ENCODE measurements at regions not wholly inside any gene's neighbourhood (a gene's known extent, or its start where the extent isn't known, plus 50 kb on each side); places are given as distances from the start of the nearest gene placed in this dataset.

DNA sequence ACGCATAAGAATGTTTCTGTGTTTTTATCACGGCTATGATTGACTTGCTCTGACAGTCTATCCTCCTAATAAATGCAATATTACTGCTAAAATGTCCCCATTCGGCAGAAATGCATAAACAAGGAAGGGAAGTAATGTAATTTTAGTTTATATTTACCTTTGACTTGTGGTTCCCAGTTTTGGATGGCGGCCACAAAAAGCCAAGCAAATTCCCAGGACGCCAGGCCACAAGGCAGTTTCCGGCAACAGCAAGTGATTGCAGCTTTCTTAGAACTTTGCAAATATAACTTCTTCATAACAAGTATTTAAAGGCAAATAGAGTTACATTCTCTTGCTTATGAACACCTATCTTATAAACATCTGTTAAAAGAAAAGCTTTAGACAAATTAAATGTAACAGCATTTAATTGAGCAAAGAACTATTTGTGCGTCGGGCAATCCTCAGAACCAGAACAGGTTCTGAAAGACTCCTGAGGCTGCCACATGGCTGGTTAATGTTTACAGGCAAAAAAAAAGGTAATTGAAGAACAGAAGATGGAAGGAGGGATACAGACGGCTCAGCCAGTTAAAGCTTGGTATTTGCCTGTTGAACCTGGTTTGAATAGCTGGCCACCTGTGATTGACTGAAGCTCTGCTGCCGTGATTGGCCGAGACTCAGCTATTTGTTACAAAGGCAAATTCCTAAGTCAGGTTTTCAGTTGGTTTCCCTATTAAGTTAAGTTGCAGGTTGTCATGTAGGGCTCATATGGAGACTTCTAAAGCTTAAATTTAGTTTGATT, 80.8 kb downstream of the C21orf91 start:
- Histone ChIP-seq H3K27me3 (ENCODE audit: control insufficient read depth, insufficient read depth) (no peaks in the 10 kb centered on the region), H3K9me3 (ENCODE audit: control insufficient read depth, low read length) (no peaks in the 10 kb centered on the region), H3K27ac (ENCODE audit: low read length) (no peak overlapping the region), H3K4me1 (ENCODE audit: control insufficient read depth, insufficient read depth, low read length) (no peaks in the 10 kb centered on the region), H3K4me3 (ENCODE audit: low read length) (no peak overlapping the region)
- ATAC-seq (no peak), DNase-seq (no peak)
- intact Hi-C loops (cut with DNase I) = no loop called here
- WGBS = 72% methylated on average over 11 of the region's 11 CpGs

DNA sequence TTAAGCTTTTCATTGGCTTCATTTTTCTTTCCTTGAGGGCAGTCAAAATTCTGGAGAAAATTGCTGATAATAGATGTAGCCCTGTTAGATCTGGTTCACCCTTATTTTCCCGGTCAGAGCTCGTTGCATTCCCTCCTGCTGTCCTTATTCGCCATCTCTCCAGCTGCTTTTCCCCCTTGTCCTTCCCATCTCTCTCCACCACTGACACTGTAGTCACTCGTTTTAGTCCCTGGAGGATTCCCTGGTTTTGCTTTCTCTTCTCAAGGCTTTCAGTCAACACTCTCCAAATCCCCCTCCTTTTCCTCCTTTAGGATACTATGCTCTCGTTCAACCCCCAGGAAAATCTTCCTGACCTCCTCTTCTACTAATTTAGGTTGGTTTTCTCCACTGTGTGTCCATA, 83.1 kb downstream of the C21orf91 start:
- no peaks in the 10 kb centered on the region for H3K9me3 ChIP-seq (ENCODE audit: control insufficient read depth, low read length)
- DNase-seq (no peak), ATAC-seq (no peak)
- WGBS = 67% methylated on average over 5 of the region's 5 CpGs
- no peak overlapping the region for H3K27ac ChIP-seq (ENCODE audit: low read length)
- H3K4me3 ChIP-seq (ENCODE audit: low read length) = no peak overlapping the region
- intact Hi-C loops (cut with DNase I) = no loop called here
- no peaks in the 10 kb centered on the region for H3K4me1 ChIP-seq (ENCODE audit: control insufficient read depth, insufficient read depth, low read length)
- H3K27me3 ChIP-seq (ENCODE audit: control insufficient read depth, insufficient read depth) = no peaks in the 10 kb centered on the region

DNA sequence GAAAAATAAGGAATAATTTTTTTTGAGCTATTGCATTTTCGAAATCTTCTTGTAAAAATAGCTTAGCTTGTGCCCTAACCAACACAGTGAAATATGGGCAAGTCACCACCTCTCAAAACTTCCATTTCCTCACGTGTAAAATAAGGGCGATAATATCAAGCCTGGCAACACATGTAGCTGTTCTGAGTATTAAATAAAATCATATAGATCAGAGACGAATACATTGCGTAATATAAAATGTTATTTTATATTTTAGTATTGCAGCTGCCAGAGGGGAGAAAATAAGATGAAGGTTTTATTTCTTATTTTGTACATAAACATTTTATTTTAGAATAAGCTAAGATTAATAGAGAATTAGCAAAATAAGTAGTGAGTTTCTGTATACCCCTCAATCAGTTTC, 85.9 kb downstream of the C21orf91 start:
- H3K27ac ChIP-seq (ENCODE audit: low read length) = no peak overlapping the region
- H3K4me1 ChIP-seq (ENCODE audit: control insufficient read depth, insufficient read depth, low read length) = no peaks in the 10 kb centered on the region
- H3K4me3 ChIP-seq (ENCODE audit: low read length) = no peak overlapping the region
- no peaks in the 10 kb centered on the region for H3K27me3 ChIP-seq (ENCODE audit: control insufficient read depth, insufficient read depth)
- ATAC-seq (no peak), DNase-seq (no peak)
- intact Hi-C loops (cut with DNase I) = no loop called here
- no peaks in the 10 kb centered on the region for H3K9me3 ChIP-seq (ENCODE audit: control insufficient read depth, low read length)
- 90% methylated on average over 5 of the region's 5 CpGs for WGBS

DNA sequence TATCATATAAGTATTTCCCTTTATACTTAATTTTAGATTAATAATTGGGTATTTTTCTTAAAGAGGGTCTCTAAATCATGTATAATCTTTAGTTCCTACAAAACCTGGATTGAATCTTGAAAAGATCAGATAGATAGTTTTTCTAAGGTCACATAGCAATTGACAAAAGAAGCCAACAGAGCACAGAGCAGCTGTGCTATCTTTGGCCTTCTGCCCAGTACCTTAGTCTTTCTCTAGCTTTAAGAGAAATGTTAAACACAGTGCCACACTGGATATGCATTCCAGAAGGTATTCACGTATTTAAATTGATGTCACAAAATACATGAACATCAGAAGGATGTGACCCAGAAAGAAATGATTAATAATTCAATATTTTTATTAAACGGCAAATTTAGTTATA, 86.8 kb downstream of the C21orf91 start:
- no peak for DNase-seq

DNA sequence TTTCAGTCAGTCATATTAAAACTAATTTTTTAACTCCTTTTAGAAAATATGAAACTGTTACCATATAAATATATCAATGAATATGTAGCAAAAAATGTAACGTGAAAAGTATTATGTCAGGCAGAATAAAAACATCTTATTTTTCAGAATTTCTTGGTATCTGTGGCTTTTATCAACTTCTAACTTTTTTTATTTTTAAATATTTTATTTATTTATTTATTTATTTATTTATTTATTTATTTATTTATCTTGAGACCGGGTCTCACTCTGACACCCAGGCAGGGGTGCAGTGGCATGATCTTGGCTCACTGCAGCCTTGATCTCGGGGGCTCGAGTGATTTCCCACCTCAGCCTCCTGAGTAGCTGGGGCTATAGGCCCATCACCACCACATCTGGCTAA, 87.6 kb downstream of the C21orf91 start:
- ATAC-seq = no peak
- Histone ChIP-seq H3K4me3 (ENCODE audit: low read length) (no peak overlapping the region), H3K4me1 (ENCODE audit: control insufficient read depth, insufficient read depth, low read length) (no peaks in the 10 kb centered on the region), H3K9me3 (ENCODE audit: control insufficient read depth, low read length) (no peaks in the 10 kb centered on the region), H3K27me3 (ENCODE audit: control insufficient read depth, insufficient read depth) (no peaks in the 10 kb centered on the region), H3K27ac (ENCODE audit: low read length) (no peak overlapping the region)
- intact Hi-C loops (cut with DNase I) = no loop called here
- 94% methylated on average over 4 of the region's 4 CpGs for WGBS
- DNase-seq = no peak

More for the DNA sequence above, 86.8 kb downstream of the C21orf91 start:
- Histone ChIP-seq H3K27ac (ENCODE audit: low read length) (no peak overlapping the region), H3K27me3 (ENCODE audit: control insufficient read depth, insufficient read depth) (no peaks in the 10 kb centered on the region), H3K4me1 (ENCODE audit: control insufficient read depth, insufficient read depth, low read length) (no peaks in the 10 kb centered on the region), H3K9me3 (ENCODE audit: control insufficient read depth, low read length) (no peaks in the 10 kb centered on the region), H3K4me3 (ENCODE audit: low read length) (no peak overlapping the region)
- ATAC-seq = peak in 1 of 2 donors; percentile 70
- intact Hi-C loops (cut with DNase I) = no loop called here
- 65% methylated on average over 2 of the region's 2 CpGs for WGBS

DNA sequence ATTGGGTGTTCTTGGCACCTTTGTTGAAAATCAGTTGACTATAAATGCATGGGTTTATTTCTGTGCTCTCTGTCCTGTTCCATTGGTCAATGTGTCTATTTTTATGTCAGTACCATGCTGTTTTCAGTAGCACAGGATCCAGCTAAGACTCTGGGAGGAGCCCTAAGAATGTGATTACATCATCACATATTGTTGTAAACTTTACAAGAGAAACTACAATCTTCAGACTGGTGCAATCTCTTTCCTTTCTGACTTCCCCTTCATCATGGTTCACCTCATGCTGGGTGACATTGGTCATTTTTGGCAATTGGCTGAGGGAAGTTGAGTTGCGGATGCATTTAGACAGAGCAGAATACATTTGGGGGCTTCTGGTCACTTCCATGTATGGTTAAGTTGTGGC, 88.4 kb downstream of the C21orf91 start:
- Histone ChIP-seq H3K9me3 (ENCODE audit: control insufficient read depth, low read length) (no peaks in the 10 kb centered on the region), H3K4me1 (ENCODE audit: control insufficient read depth, insufficient read depth, low read length) (no peaks in the 10 kb centered on the region), H3K4me3 (ENCODE audit: low read length) (no peak overlapping the region), H3K27me3 (ENCODE audit: control insufficient read depth, insufficient read depth) (no peaks in the 10 kb centered on the region), H3K27ac (ENCODE audit: low read length) (no peak overlapping the region)
- intact Hi-C loops (cut with DNase I) = no loop called here
- ATAC-seq = peak; percentile 67 to 91
- WGBS = 62% methylated on average over 1 of the region's 1 CpG
- DNase-seq = no peak

DNA sequence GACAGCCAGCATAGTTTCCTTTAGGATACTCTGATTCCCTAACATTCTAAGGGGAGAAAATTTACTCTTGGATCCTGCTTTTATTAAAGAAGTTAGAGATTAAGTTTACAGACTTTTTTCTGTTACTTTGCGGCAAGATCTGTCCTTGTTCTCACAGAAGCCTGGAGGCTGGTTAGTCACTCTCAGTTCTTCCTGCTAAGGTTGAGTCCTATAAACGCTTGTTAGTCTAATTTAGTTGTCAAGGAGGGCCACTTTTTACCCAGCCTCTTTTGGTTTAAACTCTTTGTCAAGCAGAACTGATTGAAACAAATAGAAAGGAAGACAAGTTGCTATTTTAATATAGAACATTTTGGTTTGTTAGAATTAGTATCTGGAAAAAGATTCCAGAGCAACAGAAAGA, 89.7 kb downstream of the C21orf91 start:
- H3K27ac ChIP-seq (ENCODE audit: low read length) = no peak overlapping the region
- DNase-seq = no peak
- H3K9me3 ChIP-seq (ENCODE audit: control insufficient read depth, low read length) = no peaks in the 10 kb centered on the region
- intact Hi-C loops (cut with DNase I) = no loop called here
- no peaks in the 10 kb centered on the region for H3K27me3 ChIP-seq (ENCODE audit: control insufficient read depth, insufficient read depth)
- H3K4me3 ChIP-seq (ENCODE audit: low read length) = no peak overlapping the region
- ATAC-seq = no peak
- H3K4me1 ChIP-seq (ENCODE audit: control insufficient read depth, insufficient read depth, low read length) = no peaks in the 10 kb centered on the region
- WGBS = 91% methylated on average over 2 of the region's 2 CpGs

DNA sequence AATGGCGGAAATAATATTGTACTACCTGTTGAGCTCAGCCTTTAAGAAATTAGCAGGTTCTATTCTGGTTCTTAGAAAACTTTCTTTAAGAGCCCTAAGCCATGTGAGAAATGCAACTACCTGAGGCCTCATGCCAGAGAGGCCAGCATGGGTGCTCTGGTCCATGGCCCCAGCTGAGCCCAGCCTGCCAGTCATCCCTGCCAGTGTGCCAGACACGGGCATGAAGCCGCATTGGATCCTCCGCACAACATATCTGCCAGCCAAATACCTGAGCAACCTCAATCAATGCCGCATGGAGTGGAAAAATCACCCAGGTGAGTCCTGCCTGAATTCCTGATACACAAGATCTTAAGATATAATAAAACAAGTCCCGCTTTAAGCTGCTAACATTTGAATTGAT, 91.8 kb downstream of the C21orf91 start:
- Histone ChIP-seq H3K9me3 (ENCODE audit: control insufficient read depth, low read length) (no peaks in the 10 kb centered on the region), H3K4me3 (ENCODE audit: low read length) (no peak overlapping the region), H3K27me3 (ENCODE audit: control insufficient read depth, insufficient read depth) (no peaks in the 10 kb centered on the region), H3K4me1 (ENCODE audit: control insufficient read depth, insufficient read depth, low read length) (no peaks in the 10 kb centered on the region), H3K27ac (ENCODE audit: low read length) (no peak overlapping the region)
- intact Hi-C loops (cut with DNase I) = no loop called here
- 81% methylated on average over 6 of the region's 6 CpGs for WGBS
- no peak for ATAC-seq
- no peak for DNase-seq

DNA sequence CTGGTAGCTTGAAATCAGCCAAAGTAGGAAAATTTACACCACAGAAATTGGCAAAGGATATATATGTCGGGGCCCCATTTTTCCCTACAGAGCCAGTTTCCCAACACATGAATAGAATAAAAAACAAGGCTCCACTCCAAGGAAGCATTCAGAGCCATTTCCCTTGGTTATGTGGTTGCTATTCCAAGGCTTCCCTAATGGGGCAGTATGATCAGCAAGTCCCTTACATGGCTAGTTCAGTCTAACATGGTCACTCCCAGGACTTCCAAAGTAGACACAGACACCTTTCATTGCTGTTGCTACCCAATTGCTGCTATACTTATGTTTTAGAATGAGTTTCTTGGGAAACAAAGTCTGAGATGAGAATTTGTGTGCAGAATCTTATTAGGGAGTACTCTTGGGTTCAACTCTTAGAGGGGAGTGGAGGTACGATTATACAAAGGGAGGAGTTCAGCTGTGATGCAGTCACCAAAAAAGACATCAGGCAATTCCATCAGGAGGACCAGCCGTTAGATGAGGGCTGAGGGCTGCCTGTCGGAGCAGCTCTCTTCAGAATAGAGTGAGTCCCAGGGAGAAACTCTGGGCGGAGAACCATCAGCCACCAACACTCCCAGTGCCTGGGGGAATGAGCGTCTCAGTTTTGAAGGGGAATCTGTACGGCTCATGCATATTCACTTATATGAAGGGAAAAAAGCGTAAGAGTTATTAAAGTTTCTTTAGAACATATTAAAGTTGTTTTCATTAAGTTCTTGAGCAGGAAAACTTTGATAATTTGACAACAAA, 92.9 kb downstream of the C21orf91 start:
- DNase-seq = no peak
- Histone ChIP-seq H3K27me3 (ENCODE audit: control insufficient read depth, insufficient read depth) (no peaks in the 10 kb centered on the region), H3K27ac (ENCODE audit: low read length) (no peak overlapping the region), H3K4me3 (ENCODE audit: low read length) (no peak overlapping the region), H3K4me1 (ENCODE audit: control insufficient read depth, insufficient read depth, low read length) (no peaks in the 10 kb centered on the region), H3K9me3 (ENCODE audit: control insufficient read depth, low read length) (no peaks in the 10 kb centered on the region)
- intact Hi-C loops (cut with DNase I) = no loop called here
- WGBS = 91% methylated on average over 8 of the region's 8 CpGs
- no peak for ATAC-seq

DNA sequence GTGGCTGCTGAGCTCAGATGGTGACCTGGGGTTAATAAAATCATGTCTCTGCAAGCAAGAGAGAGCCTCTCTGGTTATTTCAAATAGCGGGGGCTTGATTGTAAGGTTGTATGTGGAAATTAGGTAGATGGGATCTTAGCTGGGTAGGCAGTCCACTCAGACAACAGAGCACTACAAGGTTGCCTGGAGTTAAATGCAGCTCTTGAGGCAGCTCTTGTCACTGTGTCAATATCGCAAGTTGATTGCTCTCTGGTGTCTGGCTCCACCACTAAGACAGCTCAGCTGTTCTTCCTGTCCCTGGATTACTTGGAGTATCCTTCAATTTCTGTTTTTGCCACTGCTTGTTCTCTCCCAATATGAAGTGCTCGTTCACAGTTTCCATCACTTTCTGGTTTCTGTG, 93.8 kb downstream of the C21orf91 start:
- DNase-seq (no peak), ATAC-seq (no peak)
- H3K27me3 ChIP-seq (ENCODE audit: control insufficient read depth, insufficient read depth) = no peaks in the 10 kb centered on the region
- H3K4me1 ChIP-seq (ENCODE audit: control insufficient read depth, insufficient read depth, low read length) = no peaks in the 10 kb centered on the region
- H3K9me3 ChIP-seq (ENCODE audit: control insufficient read depth, low read length) = no peaks in the 10 kb centered on the region
- intact Hi-C loops (cut with DNase I) = no loop called here
- no peak overlapping the region for H3K4me3 ChIP-seq (ENCODE audit: low read length)
- no peak overlapping the region for H3K27ac ChIP-seq (ENCODE audit: low read length)
- 70% methylated on average over 3 of the region's 3 CpGs for WGBS

DNA sequence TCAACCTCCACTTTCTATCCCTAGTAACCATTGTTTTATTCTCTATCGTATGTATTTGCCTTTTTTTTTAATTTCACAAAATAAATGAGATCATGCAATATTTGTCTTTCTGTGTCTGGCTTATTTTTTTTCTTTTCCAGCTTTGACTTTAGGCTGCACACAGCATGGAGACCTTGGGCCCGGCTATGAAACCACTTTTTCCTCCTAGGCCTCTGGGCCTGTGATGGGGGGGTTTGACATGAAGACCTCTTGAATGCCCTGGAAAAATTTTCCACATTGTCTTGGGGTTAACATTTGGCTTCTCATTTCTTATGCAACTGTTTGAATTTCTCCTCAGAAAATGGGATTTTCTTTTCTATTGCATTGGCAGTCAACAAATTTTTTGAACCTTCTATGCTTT, 100.2 kb upstream of the BTG3 start:
- H3K27ac ChIP-seq (ENCODE audit: low read length) = no peak overlapping the region
- no peaks in the 10 kb centered on the region for H3K9me3 ChIP-seq (ENCODE audit: control insufficient read depth, low read length)
- H3K4me3 ChIP-seq (ENCODE audit: low read length) = no peak overlapping the region
- DNase-seq (no peak), ATAC-seq (no peak)
- 88% methylated on average over 2 of the region's 2 CpGs for WGBS
- no peaks in the 10 kb centered on the region for H3K27me3 ChIP-seq (ENCODE audit: control insufficient read depth, insufficient read depth)
- no peaks in the 10 kb centered on the region for H3K4me1 ChIP-seq (ENCODE audit: control insufficient read depth, insufficient read depth, low read length)
- intact Hi-C loops (cut with DNase I) = no loop called here
